Sigmoid colon (tissue), 4 donors: ENCODE measurements at regions not wholly inside any gene's neighbourhood (a gene's known extent, or its start where the extent isn't known, plus 50 kb on each side); places are given as distances from the start of the nearest gene placed in this dataset.

Experiments
- EP300 ChIP-seq, 4 donors: sonication (generic); formaldehyde crosslinking; IDR thresholded peaks; one replicate each; pipeline ENCODE4 v1.6.1; 2017; ENCODE audit warnings: antibody characterized with exemption in 4 of 4
- POLR2A ChIP-seq, 2 donors: fragments of 450-650 bp; IDR thresholded peaks; one replicate each; pipeline ENCODE4 v1.6.1; 2016; ENCODE audit warnings: antibody characterized with exemption in 2 of 2, mild to moderate bottlenecking in 2 of 2, moderate library complexity in 2 of 2
- POLR2AphosphoS5 ChIP-seq, 4 donors: sonication (generic); formaldehyde crosslinking; IDR thresholded peaks; one replicate each; pipeline ENCODE4 v1.6.1; 2017; ENCODE audit warnings: antibody characterized with exemption in 4 of 4
- TF ChIP-seq, protein P1 (sequence below), 4 experiments: fragments of 450-650 bp in 3 of 4; fragments of 200-600 bp in 1 of 4; IDR thresholded peaks; one replicate each; pipeline ENCODE4 v1.5.1; 2016 to 2019; ENCODE audit warnings: antibody characterized with exemption in 4 of 4, mild to moderate bottlenecking in 3 of 4, moderate library complexity in 2 of 4

- TF ChIP-seq POLR2A (IDR thresholded peaks at IDR 0.05) (no peak), POLR2AphosphoS5 (IDR thresholded peaks at IDR 0.05) (no peak), EP300 (IDR thresholded peaks at IDR 0.05) (no peak)
- TF ChIP-seq, protein P1, sequence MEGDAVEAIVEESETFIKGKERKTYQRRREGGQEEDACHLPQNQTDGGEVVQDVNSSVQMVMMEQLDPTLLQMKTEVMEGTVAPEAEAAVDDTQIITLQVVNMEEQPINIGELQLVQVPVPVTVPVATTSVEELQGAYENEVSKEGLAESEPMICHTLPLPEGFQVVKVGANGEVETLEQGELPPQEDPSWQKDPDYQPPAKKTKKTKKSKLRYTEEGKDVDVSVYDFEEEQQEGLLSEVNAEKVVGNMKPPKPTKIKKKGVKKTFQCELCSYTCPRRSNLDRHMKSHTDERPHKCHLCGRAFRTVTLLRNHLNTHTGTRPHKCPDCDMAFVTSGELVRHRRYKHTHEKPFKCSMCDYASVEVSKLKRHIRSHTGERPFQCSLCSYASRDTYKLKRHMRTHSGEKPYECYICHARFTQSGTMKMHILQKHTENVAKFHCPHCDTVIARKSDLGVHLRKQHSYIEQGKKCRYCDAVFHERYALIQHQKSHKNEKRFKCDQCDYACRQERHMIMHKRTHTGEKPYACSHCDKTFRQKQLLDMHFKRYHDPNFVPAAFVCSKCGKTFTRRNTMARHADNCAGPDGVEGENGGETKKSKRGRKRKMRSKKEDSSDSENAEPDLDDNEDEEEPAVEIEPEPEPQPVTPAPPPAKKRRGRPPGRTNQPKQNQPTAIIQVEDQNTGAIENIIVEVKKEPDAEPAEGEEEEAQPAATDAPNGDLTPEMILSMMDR (IDR thresholded peaks at IDR 0.05), result no peak
Observed at GRCh38 chr6:118718297-118718696, 66.9 kb upstream of the CEP85L start.
